WTC11 (cell line): ENCODE measurements at regions not wholly inside any gene's neighbourhood (a gene's known extent, or its start where the extent isn't known, plus 50 kb on each side); places are given as distances from the start of the nearest gene placed in this dataset.
A peak's percentile ranks its signal among the peaks of the same experiment; 100 is the strongest.

ENCODE experiments used
- ATAC-seq: fragments of 200-7000 bp; cut with Tn5 transposase; 2 replicates; pipeline ENCODE4 v1.10.0; 2021; ENCODE audit warnings: mild to moderate bottlenecking, moderate library complexity
- CTCF ChIA-PET: fragments of 300-600 bp; sonication (Branson Sonifier 250); formaldehyde crosslinking; loops from one replicate; lab custom pipeline; 2021; ENCODE audit warnings: antibody characterized with exemption; lab: Charles Lee
- POLR2A ChIA-PET: fragments of 350-600 bp; sonication (Branson Sonifier 250); formaldehyde crosslinking; loops from one replicate; lab custom pipeline; 2021; ENCODE audit warnings: antibody characterized with exemption; lab: Charles Lee
- DNase-seq: peaks from one replicate; pipeline ENCODE4 v3.0.0; 2021; ENCODE audit warnings: low spot score
- H3K27ac Mint-ChIP-seq: 2 replicates; pipeline ENCODE4 v1.8.0; 2021; ENCODE audit warnings: mixed read lengths
- H3K27me3 Mint-ChIP-seq: 2 replicates; pipeline ENCODE4 v1.8.0; 2021; ENCODE audit warnings: low read depth, mild to moderate bottlenecking, moderate library complexity, mixed read lengths
- H3K36me3 Mint-ChIP-seq: 2 replicates; pipeline ENCODE4 v1.8.0; 2021; ENCODE audit warnings: mixed read lengths
- H3K4me1 Mint-ChIP-seq: 2 replicates; pipeline ENCODE4 v1.8.0; 2022; ENCODE audit warnings: mixed read lengths
- H3K4me3 Mint-ChIP-seq: 2 replicates; pipeline ENCODE4 v1.8.0; 2021; ENCODE audit warnings: mild to moderate bottlenecking, moderate library complexity, mixed read lengths
- H3K9me3 Mint-ChIP-seq: 2 replicates; pipeline ENCODE4 v1.8.0; 2021; ENCODE audit warnings: mixed read lengths
- ATF6 ChIP-seq: sonication (generic); formaldehyde crosslinking; IDR thresholded peaks from 2 replicates; pipeline ENCODE4 v1.8.1; 2023; ENCODE audit warnings: mild to moderate bottlenecking, missing genetic modification reagents
- CBFB ChIP-seq: sonication (generic); formaldehyde crosslinking; IDR thresholded peaks from 2 replicates; pipeline ENCODE4 v1.8.1; 2022; ENCODE audit warnings: mild to moderate bottlenecking, low read depth, missing genetic modification reagents
- E2F1 ChIP-seq: sonication (generic); formaldehyde crosslinking; IDR thresholded peaks from 2 replicates; pipeline ENCODE4 v1.8.0; 2022; ENCODE audit warnings: mild to moderate bottlenecking, missing genetic modification reagents
- ERG ChIP-seq: fragments of 250-450 bp; sonication (Bioruptor Pico); IDR thresholded peaks from 2 replicates; pipeline ENCODE4 v1.8.0; 2021; ENCODE audit warnings: mild to moderate bottlenecking
- FOXJ3 ChIP-seq: sonication (generic); formaldehyde crosslinking; IDR thresholded peaks from 2 replicates; pipeline ENCODE4 v1.9.0; 2021; ENCODE audit warnings: missing genetic modification reagents, mild to moderate bottlenecking, borderline replicate concordance
- NFATC4 ChIP-seq: fragments of 250-450 bp; sonication (Bioruptor Pico); IDR thresholded peaks from 2 replicates; pipeline ENCODE4 v1.9.0; 2021; ENCODE audit warnings: mild to moderate bottlenecking
- NFE2L1 ChIP-seq: sonication (generic); formaldehyde crosslinking; IDR thresholded peaks from 2 replicates; pipeline ENCODE4 v1.8.1; 2023; ENCODE audit warnings: missing genetic modification reagents
- NFYB ChIP-seq: sonication (generic); formaldehyde crosslinking; conservative IDR thresholded peaks from 2 replicates; pipeline ENCODE4 v1.8.0; 2022; ENCODE audit warnings: low read depth, missing genetic modification reagents
- NR3C1 ChIP-seq: sonication (generic); formaldehyde crosslinking; conservative IDR thresholded peaks from 2 replicates; pipeline ENCODE4 v1.8.1; 2023; ENCODE audit warnings: low read depth, mild to moderate bottlenecking, missing genetic modification reagents
- PRRX2 ChIP-seq: fragments of 250-450 bp; sonication (Bioruptor Pico); IDR thresholded peaks from 2 replicates; pipeline ENCODE4 v1.8.0; 2021; ENCODE audit warnings: mild to moderate bottlenecking
- SMAD3 ChIP-seq: sonication (generic); formaldehyde crosslinking; IDR thresholded peaks from 2 replicates; pipeline ENCODE4 v1.8.0; 2022; ENCODE audit warnings: missing genetic modification reagents, mild to moderate bottlenecking, borderline replicate concordance
- SOX15 ChIP-seq: fragments of 250-450 bp; sonication (Bioruptor Pico); IDR thresholded peaks from 2 replicates; pipeline ENCODE4 v1.9.0; 2021; ENCODE audit warnings: mild to moderate bottlenecking
- TEAD1 ChIP-seq: sonication (generic); formaldehyde crosslinking; IDR thresholded peaks from 2 replicates; pipeline ENCODE4 v1.8.0; 2022; ENCODE audit warnings: mild to moderate bottlenecking, missing genetic modification reagents
- TEAD4 ChIP-seq: sonication (generic); formaldehyde crosslinking; IDR thresholded peaks from 2 replicates; pipeline ENCODE4 v1.8.0; 2022; ENCODE audit warnings: mild to moderate bottlenecking, missing genetic modification reagents
- USF2 ChIP-seq: sonication (generic); formaldehyde crosslinking; IDR thresholded peaks from 2 replicates; pipeline ENCODE4 v1.8.1; 2023; ENCODE audit warnings: mild to moderate bottlenecking, missing genetic modification reagents, moderate library complexity
- ZBTB21 ChIP-seq: sonication (generic); formaldehyde crosslinking; IDR thresholded peaks from 2 replicates; pipeline ENCODE4 v1.8.1; 2023; ENCODE audit warnings: mild to moderate bottlenecking, missing genetic modification reagents, borderline replicate concordance
- ZNF121 ChIP-seq: sonication (generic); formaldehyde crosslinking; IDR thresholded peaks from 2 replicates; pipeline ENCODE4 v1.8.0; 2023; ENCODE audit warnings: missing genetic modification reagents
- ZNF263 ChIP-seq: sonication (generic); formaldehyde crosslinking; IDR thresholded peaks from 2 replicates; pipeline ENCODE4 v1.8.1; 2022; ENCODE audit warnings: low read depth, mild to moderate bottlenecking, moderate library complexity, missing genetic modification reagents
- ZNF317 ChIP-seq: sonication (generic); formaldehyde crosslinking; IDR thresholded peaks from 2 replicates; pipeline ENCODE4 v1.8.1; 2023; ENCODE audit warnings: low read depth, mild to moderate bottlenecking, moderate library complexity, missing genetic modification reagents, borderline replicate concordance
- ZNF396 ChIP-seq: fragments of 250-450 bp; sonication (Bioruptor Pico); IDR thresholded peaks from 2 replicates; pipeline ENCODE4 v1.8.0; 2021; ENCODE audit warnings: mild to moderate bottlenecking, moderate library complexity, borderline replicate concordance
- TF ChIP-seq, protein P1 (sequence below): sonication (generic); formaldehyde crosslinking; IDR thresholded peaks from 2 replicates; pipeline ENCODE4 v1.8.1; 2022; ENCODE audit warnings: missing genetic modification reagents, borderline replicate concordance
- TF ChIP-seq, protein P2 (sequence below): sonication (generic); formaldehyde crosslinking; conservative IDR thresholded peaks from 2 replicates; pipeline ENCODE4 v1.8.1; 2023; ENCODE audit warnings: mild to moderate bottlenecking, low read depth, missing genetic modification reagents, moderate library complexity

DNA sequence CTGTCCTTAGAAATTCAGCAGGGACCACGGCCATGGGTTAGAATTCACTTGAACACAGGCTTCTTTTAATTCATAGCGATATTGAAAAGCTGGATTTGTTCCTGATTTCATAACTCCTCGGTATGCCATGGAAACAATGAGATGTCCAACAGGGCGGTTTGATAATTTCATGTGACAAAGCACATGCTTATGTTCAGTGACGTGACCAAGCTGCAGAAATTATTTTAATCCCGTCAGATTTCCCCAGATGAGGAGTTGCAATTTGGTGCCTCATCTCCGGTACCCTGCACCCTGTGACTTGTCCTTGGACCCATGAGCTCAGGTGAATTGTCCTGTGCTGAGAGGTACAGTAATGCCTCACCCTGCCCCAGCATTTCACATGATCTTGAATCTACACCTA lies 81.7 kb downstream of the C11orf91 start (continued):
- TF ChIP-seq SOX15 (CRISPR knock-in tag) (no peak), E2F1 (CRISPR knock-in tag) (no peak), NFE2L1 (no peak), ATF6 (CRISPR knock-in tag) (no peak), ZNF396 (CRISPR knock-in tag) (no peak), ZNF121 (CRISPR knock-in tag) (no peak), NFATC4 (CRISPR knock-in tag) (no peak)

DNA sequence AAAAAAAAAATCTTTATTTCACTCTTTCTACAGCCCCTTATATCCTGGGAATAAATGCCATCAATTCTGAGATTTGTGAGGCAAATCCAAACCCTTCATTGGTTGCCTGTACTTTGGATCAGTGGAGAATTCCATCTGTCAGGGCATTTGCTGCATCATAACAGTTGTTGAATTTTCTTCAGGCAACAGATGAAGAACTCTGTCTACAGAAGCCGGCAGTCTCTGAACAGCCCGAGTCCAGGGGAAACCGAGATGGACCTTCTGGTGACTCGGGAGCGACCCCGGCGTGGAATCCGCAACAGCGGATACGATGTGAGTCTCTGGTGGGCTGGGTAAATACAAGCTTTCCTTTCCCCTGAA lies 82.3 kb downstream of the C11orf91 start:
- Mint-ChIP-seq H3K27me3 (no peaks in the 10 kb centered on the region; the same call in 1 of the 2 replicates), H3K9me3 (no peaks in the 10 kb centered on the region), H3K4me1 (peaks cover 15% of the 10 kb centered on the region), H3K4me3 (no peak overlapping the region), H3K36me3 (no peaks in the 10 kb centered on the region), H3K27ac (no peak overlapping the region)
- ChIA-PET CTCF (no interaction called here), POLR2A (no interaction called here)
- ATAC-seq (peak; percentile 32; the same call in 1 of the 2 replicates), DNase-seq (no peak)
- TF ChIP-seq TEAD1 (CRISPR knock-in tag) (no peak), NR3C1 (CRISPR knock-in tag) (no peak), FOXJ3 (no peak), USF2 (CRISPR knock-in tag) (no peak), CBFB (CRISPR knock-in tag) (no peak), SMAD3 (no peak), ZBTB21 (CRISPR knock-in tag) (no peak), ZNF263 (CRISPR knock-in tag) (no peak), NFYB (no peak), ZNF317 (CRISPR knock-in tag) (no peak), ERG (CRISPR knock-in tag) (no peak), TEAD4 (CRISPR knock-in tag) (no peak), ATF6 (CRISPR knock-in tag) (no peak), PRRX2 (no peak)
- TF ChIP-seq, protein P1, sequence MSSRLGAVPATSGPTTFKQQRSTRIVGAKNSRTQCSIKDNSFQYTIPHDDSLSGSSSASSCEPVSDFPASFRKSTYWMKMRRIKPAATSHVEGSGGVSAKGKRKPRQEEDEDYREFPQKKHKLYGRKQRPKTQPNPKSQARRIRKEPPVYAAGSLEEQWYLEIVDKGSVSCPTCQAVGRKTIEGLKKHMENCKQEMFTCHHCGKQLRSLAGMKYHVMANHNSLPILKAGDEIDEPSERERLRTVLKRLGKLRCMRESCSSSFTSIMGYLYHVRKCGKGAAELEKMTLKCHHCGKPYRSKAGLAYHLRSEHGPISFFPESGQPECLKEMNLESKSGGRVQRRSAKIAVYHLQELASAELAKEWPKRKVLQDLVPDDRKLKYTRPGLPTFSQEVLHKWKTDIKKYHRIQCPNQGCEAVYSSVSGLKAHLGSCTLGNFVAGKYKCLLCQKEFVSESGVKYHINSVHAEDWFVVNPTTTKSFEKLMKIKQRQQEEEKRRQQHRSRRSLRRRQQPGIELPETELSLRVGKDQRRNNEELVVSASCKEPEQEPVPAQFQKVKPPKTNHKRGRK (CRISPR knock-in tag) = no peak
- TF ChIP-seq, protein P2, sequence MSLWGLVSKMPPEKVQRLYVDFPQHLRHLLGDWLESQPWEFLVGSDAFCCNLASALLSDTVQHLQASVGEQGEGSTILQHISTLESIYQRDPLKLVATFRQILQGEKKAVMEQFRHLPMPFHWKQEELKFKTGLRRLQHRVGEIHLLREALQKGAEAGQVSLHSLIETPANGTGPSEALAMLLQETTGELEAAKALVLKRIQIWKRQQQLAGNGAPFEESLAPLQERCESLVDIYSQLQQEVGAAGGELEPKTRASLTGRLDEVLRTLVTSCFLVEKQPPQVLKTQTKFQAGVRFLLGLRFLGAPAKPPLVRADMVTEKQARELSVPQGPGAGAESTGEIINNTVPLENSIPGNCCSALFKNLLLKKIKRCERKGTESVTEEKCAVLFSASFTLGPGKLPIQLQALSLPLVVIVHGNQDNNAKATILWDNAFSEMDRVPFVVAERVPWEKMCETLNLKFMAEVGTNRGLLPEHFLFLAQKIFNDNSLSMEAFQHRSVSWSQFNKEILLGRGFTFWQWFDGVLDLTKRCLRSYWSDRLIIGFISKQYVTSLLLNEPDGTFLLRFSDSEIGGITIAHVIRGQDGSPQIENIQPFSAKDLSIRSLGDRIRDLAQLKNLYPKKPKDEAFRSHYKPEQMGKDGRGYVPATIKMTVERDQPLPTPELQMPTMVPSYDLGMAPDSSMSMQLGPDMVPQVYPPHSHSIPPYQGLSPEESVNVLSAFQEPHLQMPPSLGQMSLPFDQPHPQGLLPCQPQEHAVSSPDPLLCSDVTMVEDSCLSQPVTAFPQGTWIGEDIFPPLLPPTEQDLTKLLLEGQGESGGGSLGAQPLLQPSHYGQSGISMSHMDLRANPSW (CRISPR knock-in tag) = no peak
- TF ChIP-seq, all 79 proteins: peak for 0
